Activated naive CD8-positive, alpha-beta T cell treated with anti-CD3 and anti-CD28 coated beads for 36 hours (primary cell): ENCODE measurements at regions not wholly inside any gene's neighbourhood (a gene's known extent, or its start where the extent isn't known, plus 50 kb on each side); places are given as distances from the start of the nearest gene placed in this dataset.

Experiments
- DNase-seq: peaks from one replicate; pipeline ENCODE4 v3.0.0; 2021
- H3K27ac Mint-ChIP-seq: one replicate; pipeline ENCODE4 v1.8.0; 2022; ENCODE audit warnings: mild to moderate bottlenecking, moderate library complexity, mixed read lengths
- H3K27me3 Mint-ChIP-seq: one replicate; pipeline ENCODE4 v1.8.0; 2022; ENCODE audit warnings: mild to moderate bottlenecking, mixed read lengths
- H3K36me3 Mint-ChIP-seq: one replicate; pipeline ENCODE4 v1.8.0; 2021; ENCODE audit warnings: mild to moderate bottlenecking, mixed read lengths
- H3K4me1 Mint-ChIP-seq: one replicate; pipeline ENCODE4 v1.8.0; 2021; ENCODE audit warnings: mixed read lengths
- H3K4me3 Mint-ChIP-seq: one replicate; pipeline ENCODE4 v1.8.0; 2022; ENCODE audit warnings: mild to moderate bottlenecking, moderate library complexity, mixed read lengths
- H3K9me3 Mint-ChIP-seq: one replicate; pipeline ENCODE4 v1.8.0; 2022; ENCODE audit warnings: mixed read lengths

DNA sequence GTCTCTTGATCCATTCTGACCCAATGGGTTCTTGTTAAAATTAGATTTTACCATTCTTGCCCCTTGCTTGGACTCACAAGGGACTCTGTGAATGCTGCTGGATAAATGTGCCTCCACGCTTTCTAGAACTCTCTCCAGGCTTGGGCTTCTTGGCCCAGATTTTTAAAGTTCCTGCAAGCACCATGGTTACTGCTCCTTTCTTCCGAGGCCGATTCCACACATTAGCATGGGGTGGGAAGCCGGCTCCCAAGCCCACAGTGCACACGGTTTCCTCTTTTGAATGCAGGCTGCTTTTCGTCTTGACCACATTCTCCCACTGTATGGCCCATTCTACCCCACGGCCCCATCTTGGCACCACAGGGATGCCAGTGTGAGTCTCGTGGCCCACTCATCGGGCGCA, 174.3 kb upstream of the PITRM1 start:
- DNase-seq: no peak
- H3K4me3 Mint-ChIP-seq: no peak overlapping the region
- no peak overlapping the region for H3K27ac Mint-ChIP-seq
- peaks cover 29% of the 10 kb centered on the region for H3K27me3 Mint-ChIP-seq
- H3K36me3 Mint-ChIP-seq: no peaks in the 10 kb centered on the region
- H3K9me3 Mint-ChIP-seq: no peaks in the 10 kb centered on the region
- no peaks in the 10 kb centered on the region for H3K4me1 Mint-ChIP-seq

DNA sequence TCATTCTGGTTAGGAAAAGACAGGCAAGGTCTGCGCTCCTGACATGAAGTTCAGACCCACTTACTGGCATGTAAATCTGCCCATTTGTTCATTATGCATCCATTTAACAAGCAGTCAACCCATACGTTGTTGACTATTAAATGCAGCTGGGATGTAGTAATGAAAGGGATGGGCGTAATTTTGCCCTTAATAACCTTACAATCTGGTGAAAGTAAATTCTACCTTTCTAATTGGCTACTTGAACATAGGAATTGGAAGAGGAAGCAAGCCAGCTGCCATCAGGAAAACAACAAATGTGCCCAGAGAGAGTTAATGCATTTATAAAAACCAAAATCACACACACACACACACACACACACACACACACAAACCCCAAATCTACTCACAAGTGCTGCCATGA, 170.2 kb upstream of the PITRM1 start:
- Mint-ChIP-seq H3K27me3 (peaks cover 12% of the 10 kb centered on the region), H3K4me3 (no peak overlapping the region), H3K36me3 (no peaks in the 10 kb centered on the region), H3K4me1 (no peaks in the 10 kb centered on the region), H3K9me3 (no peaks in the 10 kb centered on the region), H3K27ac (no peak overlapping the region)
- DNase-seq: no peak

DNA sequence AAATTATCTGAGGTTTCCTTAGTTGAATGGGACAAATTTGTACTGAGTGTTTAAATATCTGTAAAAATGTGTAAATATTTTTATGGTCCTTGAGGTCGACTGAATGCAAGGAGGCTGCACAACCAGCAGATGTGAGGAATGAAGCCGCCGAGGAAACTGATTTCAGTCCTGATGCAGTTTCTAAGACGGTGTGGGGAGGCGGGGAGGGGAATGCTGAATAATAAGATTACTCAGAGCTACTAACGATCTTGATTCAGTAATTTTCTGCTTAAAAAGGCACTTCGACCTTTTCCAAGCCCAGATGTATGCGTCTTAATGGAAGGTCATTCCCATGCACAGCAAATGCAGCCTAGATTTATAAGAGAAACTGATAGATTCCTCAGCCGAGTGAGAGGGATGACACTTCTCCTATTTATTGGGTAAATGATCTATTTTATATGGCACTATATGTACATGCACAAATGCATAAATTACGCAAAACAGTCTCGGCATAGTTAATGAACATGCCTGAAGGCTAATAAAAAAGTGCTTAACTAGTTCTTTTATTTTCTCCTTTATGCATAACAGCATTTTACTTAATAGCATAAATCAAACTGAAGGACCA, 167.6 kb upstream of the PITRM1 start:
- Mint-ChIP-seq H3K4me3 (no peak overlapping the region), H3K9me3 (no peaks in the 10 kb centered on the region), H3K27me3 (peaks cover 4% of the 10 kb centered on the region), H3K36me3 (no peaks in the 10 kb centered on the region), H3K27ac (no peak overlapping the region), H3K4me1 (no peaks in the 10 kb centered on the region)
- no peak for DNase-seq

DNA sequence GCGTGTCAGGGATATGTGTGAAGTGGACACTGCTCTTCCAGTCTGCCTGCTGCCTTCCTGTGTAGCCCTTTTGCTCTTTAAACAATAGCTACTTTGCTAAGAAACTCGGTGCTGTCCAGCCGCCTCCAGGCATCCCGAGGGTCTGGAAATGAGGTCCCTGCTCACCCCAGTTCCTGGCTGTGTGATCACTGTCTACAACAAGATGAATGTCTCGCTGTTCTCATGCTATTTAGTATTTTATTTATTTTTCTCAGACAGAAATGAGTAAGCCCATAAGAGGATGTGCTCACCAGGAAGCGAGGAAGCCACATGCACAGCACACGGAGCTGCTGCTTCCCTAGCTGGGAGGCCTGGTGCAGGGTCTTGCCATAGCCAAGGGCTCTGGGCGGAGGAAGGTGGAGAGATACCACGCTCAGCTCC, 167.0 kb upstream of the PITRM1 start:
- H3K27ac Mint-ChIP-seq: no peak overlapping the region
- no peaks in the 10 kb centered on the region for H3K36me3 Mint-ChIP-seq
- no peaks in the 10 kb centered on the region for H3K27me3 Mint-ChIP-seq
- H3K4me3 Mint-ChIP-seq: no peak overlapping the region
- DNase-seq: no peak
- H3K4me1 Mint-ChIP-seq: no peaks in the 10 kb centered on the region
- H3K9me3 Mint-ChIP-seq: no peaks in the 10 kb centered on the region

DNA sequence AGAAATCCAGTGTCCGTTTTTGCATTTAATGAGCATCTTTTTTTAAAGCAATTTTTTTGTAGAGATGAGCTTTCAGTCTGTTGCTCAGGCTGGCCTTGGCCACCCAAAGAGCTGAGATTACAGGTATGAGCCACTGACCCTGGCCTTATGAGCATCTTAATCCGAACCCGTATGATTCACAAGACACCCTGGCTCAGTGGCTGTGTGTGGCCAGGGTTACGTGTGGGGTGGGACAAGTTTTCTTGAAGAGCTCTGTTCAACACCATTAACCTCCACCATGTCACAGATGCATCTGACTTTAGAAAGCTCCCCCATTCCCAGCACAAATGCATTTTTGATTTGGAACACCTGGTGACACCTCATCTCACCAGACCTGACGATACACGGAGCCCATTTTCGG, 166.5 kb upstream of the PITRM1 start:
- H3K27me3 Mint-ChIP-seq: no peaks in the 10 kb centered on the region
- DNase-seq: no peak
- H3K4me1 Mint-ChIP-seq: no peaks in the 10 kb centered on the region
- H3K9me3 Mint-ChIP-seq: no peaks in the 10 kb centered on the region
- H3K4me3 Mint-ChIP-seq: no peak overlapping the region
- H3K27ac Mint-ChIP-seq: no peak overlapping the region
- no peaks in the 10 kb centered on the region for H3K36me3 Mint-ChIP-seq

DNA sequence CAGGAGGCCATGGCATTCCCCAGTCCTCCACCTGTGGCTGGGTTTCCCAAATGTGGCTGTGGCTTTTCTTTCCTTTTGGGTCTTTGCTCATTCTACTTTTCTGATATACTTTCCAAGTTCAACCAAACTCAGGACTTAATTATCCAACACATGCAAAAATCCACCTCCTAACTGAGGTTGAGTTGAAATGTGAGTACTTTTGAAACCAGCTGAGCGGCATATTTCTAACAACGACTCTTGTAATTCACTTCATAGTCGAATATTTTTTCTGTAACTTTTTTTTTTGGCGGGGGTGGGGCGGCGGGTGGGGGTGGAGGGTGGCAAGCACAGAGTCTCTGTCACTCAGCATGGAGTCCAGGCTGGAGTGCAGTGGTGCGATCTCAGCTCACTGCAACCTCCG, 165.2 kb upstream of the PITRM1 start:
- no peaks in the 10 kb centered on the region for H3K4me1 Mint-ChIP-seq
- no peaks in the 10 kb centered on the region for H3K27me3 Mint-ChIP-seq
- H3K27ac Mint-ChIP-seq: no peak overlapping the region
- no peaks in the 10 kb centered on the region for H3K9me3 Mint-ChIP-seq
- DNase-seq: no peak
- no peak overlapping the region for H3K4me3 Mint-ChIP-seq
- H3K36me3 Mint-ChIP-seq: no peaks in the 10 kb centered on the region

DNA sequence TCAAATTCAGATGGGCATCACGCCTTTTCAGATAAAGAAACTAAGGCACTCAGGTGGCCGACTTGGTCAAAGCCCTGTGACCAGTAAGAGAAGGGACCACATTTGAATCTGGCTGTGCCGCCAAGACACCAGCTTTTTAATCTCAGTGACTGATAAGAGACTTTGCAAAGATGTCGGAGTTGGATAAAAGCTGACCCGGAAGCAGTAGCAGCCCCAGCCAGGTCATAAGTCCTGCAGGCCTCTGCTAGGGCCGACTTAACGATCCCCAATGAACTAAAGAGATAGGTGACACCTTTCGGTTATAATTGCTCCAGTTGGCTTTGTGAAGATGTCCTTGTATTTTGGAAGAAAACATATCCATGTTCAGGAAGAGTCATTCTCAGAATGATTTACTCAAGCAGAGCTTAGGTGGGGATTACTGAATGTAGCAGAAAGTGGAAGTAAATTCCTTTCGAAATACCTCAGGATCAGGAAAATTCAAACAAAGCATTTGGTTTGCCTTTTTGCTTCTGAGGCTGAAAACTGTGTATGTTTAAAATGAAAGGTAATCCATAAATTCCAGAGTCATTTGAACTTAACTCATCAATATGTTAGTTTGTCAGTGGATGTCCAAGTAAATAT, 164.2 kb upstream of the PITRM1 start:
- no peaks in the 10 kb centered on the region for H3K4me1 Mint-ChIP-seq
- no peaks in the 10 kb centered on the region for H3K36me3 Mint-ChIP-seq
- no peak overlapping the region for H3K4me3 Mint-ChIP-seq
- DNase-seq: no peak
- peaks cover 3% of the 10 kb centered on the region for H3K27me3 Mint-ChIP-seq
- H3K27ac Mint-ChIP-seq: no peak overlapping the region
- H3K9me3 Mint-ChIP-seq: no peaks in the 10 kb centered on the region

DNA sequence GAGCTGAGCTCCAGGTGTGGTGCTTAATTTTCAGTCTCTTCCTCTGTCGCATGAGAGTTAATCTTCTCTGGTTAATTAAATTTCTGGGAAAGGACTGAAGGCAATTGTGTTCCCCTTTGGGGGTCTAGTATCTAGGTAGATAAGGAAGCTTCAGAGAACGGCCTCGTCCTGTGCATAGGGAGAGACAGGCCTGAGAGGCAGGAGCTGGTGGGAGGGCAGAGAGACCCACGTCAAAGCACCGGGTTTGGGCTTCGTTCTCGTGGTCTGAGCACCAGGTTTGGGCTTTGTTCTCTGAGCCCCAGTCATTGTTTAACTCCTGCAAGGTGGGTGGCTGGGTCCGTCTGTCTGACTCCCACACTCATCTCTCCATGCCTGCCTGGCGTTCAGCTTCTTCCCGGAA, 160.8 kb upstream of the PITRM1 start:
- no peak overlapping the region for H3K4me3 Mint-ChIP-seq
- peaks cover 3% of the 10 kb centered on the region for H3K27me3 Mint-ChIP-seq
- H3K9me3 Mint-ChIP-seq: no peaks in the 10 kb centered on the region
- H3K4me1 Mint-ChIP-seq: no peaks in the 10 kb centered on the region
- no peaks in the 10 kb centered on the region for H3K36me3 Mint-ChIP-seq
- H3K27ac Mint-ChIP-seq: no peak overlapping the region
- no peak for DNase-seq

DNA sequence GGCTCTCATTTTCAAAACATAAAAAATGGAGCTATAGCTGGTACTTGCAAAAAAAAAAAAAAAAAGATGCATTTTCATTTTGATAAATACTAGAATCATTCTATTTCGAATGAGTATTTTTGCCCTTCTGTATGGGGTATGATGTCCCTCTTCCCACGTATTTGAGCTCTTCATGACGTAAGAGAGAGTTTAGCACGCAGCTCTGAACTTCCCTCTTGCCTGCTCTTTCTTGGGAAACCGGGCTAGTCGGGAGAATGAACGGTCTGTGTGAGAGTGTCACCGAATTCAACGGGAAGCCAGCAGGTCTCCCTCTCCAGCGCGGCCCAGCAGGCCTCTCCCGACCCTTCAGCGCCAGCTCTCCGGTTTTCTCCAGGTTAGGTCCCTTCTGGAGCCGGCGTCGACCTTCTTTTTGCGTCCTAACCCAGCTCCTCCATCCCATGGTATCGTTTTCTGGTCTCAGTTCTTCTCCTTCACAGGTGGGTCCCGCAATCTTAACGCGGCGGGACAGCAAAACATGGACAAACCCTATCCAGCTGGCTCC, 159.2 kb upstream of the PITRM1 start:
- DNase-seq: no peak
- H3K4me3 Mint-ChIP-seq: no peak overlapping the region
- no peak overlapping the region for H3K27ac Mint-ChIP-seq
- H3K9me3 Mint-ChIP-seq: no peaks in the 10 kb centered on the region
- H3K27me3 Mint-ChIP-seq: peaks cover 3% of the 10 kb centered on the region
- no peaks in the 10 kb centered on the region for H3K36me3 Mint-ChIP-seq
- no peaks in the 10 kb centered on the region for H3K4me1 Mint-ChIP-seq

DNA sequence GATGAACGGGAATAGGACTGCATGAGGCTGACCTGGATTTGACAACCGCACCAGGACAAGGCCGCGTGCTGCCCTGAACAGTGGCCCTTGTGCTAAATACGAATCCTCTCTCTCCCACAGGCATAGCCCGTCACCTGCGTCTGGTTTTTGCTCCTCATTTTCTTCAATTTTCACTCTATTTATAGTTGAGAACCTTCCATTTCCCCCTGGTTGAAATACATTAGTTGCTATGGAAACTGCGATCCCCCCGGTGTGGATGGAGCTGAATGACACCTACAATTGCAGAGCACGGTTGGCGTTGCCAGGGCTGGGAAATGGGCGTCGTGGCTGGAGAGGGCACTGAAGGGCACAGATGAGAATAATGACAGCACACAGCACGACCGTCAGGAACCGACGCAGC, 158.6 kb upstream of the PITRM1 start:
- Mint-ChIP-seq H3K27ac (no peak overlapping the region), H3K4me1 (no peaks in the 10 kb centered on the region), H3K27me3 (peaks cover 3% of the 10 kb centered on the region), H3K4me3 (no peak overlapping the region), H3K36me3 (no peaks in the 10 kb centered on the region), H3K9me3 (no peaks in the 10 kb centered on the region)
- DNase-seq: no peak

DNA sequence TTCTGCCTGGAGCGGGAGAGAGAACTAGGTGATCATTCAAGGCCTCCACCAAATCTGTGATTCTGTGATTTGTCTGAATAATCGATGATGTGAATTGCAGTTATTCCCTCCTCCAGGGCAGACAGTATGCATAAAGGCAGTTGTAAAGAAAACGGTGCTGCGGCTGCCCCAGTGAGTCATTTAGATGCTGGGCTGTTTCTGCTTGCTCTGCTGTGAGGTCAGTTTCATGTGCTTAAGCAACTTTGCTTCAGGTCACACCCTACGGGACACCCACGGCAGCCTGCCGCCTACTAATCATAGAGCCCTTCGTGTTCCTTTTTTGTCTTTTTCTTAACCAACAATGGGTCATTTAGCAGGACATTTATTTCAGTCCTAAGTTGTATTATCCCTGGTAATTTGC, 158.1 kb upstream of the PITRM1 start:
- Mint-ChIP-seq H3K9me3 (no peaks in the 10 kb centered on the region), H3K36me3 (no peaks in the 10 kb centered on the region), H3K4me1 (no peaks in the 10 kb centered on the region), H3K4me3 (no peak overlapping the region), H3K27me3 (peaks cover 3% of the 10 kb centered on the region), H3K27ac (no peak overlapping the region)
- no peak for DNase-seq

DNA sequence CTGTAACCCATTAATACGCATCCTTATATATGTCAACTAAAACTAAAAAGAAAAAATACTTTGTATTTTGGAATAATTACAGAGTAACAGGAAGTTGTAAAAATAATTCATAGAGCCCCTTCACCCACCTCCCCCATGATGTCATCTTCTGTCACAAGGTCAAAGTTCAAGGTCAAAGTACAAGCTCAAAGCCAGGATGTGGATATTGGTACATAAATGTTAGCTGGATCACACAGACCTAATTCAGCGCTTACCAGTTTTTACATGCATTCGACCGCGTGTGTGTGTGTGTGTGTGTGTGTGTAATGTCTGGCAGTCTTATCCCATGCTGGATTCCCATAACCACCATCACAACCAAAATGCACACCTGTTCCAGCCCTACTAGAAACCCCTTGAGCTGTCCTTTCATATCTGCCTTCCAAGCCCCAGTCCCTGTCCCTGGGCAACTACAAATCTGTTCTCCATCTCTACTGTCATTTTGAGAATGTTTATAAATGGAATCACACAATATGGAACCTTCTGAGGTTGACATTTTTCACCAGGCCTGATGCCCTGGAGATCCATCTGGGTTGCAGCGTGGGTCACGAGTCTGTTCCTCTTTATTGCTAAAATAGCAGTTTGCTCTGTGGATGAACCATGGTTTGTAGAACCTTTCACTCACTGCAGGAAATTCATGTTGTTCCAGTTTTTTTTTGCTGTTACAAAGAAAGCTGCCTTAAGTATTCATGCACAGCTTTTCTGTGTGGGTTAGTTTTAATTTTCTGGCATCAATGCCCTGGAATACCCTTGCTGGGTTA, 153.6 kb upstream of the PITRM1 start:
- H3K27ac Mint-ChIP-seq: no peak overlapping the region

DNA sequence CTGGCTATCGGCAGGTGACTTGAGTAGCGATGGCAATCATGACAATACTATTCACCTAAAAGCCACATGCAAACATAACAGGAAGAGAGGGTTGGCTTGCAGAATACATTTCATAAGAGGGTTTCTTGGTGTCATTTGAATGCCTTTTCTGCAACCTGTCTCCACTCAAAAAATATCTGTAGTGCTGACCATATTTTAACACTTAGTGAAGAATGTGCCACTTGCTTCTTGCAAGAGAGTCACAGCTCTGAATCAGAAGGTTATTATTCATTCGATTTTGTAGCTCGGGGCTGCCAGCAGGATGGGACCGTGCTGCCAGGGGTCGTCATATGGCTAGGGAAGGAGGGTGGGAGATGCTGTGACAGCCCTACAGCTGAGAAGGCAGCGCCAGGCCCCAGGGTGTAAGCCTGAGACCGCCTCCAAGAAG, 152.0 kb upstream of the PITRM1 start:
- no peaks in the 10 kb centered on the region for H3K27me3 Mint-ChIP-seq
- DNase-seq: no peak
- no peak overlapping the region for H3K27ac Mint-ChIP-seq
- no peak overlapping the region for H3K4me3 Mint-ChIP-seq
- H3K36me3 Mint-ChIP-seq: no peaks in the 10 kb centered on the region
- no peaks in the 10 kb centered on the region for H3K9me3 Mint-ChIP-seq
- no peaks in the 10 kb centered on the region for H3K4me1 Mint-ChIP-seq

More for the DNA sequence above, 153.6 kb upstream of the PITRM1 start:
- Mint-ChIP-seq H3K36me3 (no peaks in the 10 kb centered on the region), H3K9me3 (no peaks in the 10 kb centered on the region), H3K4me1 (no peaks in the 10 kb centered on the region), H3K4me3 (no peak overlapping the region), H3K27me3 (no peaks in the 10 kb centered on the region)
- no peak for DNase-seq

DNA sequence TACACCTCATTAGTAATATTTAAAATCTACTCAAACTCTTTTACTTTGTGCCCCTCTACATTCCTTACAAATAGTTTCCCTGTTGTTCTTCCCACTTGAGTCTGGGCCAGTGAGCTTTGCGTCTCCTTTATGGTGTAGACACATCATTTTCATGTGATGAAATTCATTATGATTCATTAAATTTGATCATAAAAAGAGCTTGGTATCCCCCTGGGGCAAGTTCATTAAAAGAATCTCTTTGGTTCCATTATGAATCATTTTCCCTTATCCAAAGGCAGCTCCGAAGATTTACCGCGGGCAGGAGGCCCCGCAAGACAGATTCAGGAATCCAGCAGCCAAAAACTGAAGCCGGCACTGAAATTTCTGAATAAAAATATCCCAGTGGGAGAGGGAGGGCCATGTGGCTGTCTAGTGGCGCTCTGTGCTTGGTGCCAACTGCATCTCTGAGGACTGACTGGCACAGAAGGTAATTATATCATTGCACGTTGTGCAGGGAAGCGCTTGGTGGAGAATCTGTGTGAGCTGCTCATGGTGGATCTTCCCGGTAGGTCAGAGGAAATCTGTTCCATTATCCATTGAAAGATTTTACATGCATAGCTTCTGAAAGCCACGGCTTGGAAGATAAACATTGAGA, 151.4 kb upstream of the PITRM1 start:
- peaks cover 2% of the 10 kb centered on the region for H3K4me1 Mint-ChIP-seq
- no peak overlapping the region for H3K27ac Mint-ChIP-seq
- DNase-seq: no peak
- peaks cover 3% of the 10 kb centered on the region for H3K27me3 Mint-ChIP-seq
- no peaks in the 10 kb centered on the region for H3K36me3 Mint-ChIP-seq
- no peaks in the 10 kb centered on the region for H3K9me3 Mint-ChIP-seq
- H3K4me3 Mint-ChIP-seq: no peak overlapping the region

DNA sequence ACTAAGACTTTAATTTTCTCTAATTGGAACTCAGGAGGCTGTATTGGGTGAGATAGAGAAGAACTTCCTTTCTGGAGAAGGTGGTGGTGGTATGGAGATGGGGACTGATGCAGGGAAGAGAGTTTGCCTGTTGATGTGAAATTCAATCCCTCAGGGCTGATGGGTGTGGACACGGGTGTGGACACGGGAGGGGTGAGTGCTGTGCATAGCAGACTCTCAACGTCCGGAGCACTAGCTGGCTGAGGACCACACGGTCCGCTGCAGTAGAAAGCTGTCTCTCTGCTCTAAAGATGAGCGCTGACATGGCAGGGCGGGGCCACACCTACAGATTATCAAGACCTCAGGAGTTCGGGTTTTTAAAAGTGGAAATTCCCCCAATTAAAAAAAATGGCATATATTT, 148.5 kb upstream of the PITRM1 start:
- no peaks in the 10 kb centered on the region for H3K9me3 Mint-ChIP-seq
- peaks cover 13% of the 10 kb centered on the region for H3K27me3 Mint-ChIP-seq
- H3K4me1 Mint-ChIP-seq: peaks cover 4% of the 10 kb centered on the region
- no peaks in the 10 kb centered on the region for H3K36me3 Mint-ChIP-seq
- DNase-seq: no peak
- H3K4me3 Mint-ChIP-seq: no peak overlapping the region
- H3K27ac Mint-ChIP-seq: no peak overlapping the region
